HCT116 (cell line): ENCODE measurements at regions not wholly inside any gene's neighbourhood (a gene's known extent, or its start where the extent isn't known, plus 50 kb on each side); places are given as distances from the start of the nearest gene placed in this dataset.

Experiments used
- ATAC-seq: fragments of 200-7000 bp; cut with Tn5 transposase; 2 replicates; pipeline ENCODE4 v1.9.1; 2020; ENCODE audit warnings: mild to moderate bottlenecking, moderate library complexity
- BruUV-seq: library from RNA; stranded (reverse); fragments of 400-500 nt; replicated peaks from 2 replicates; lab custom pipeline; 2021; lab: Mats Ljungman, UMichigan
- CTCF ChIA-PET: fragments of 300-600 bp; sonication (Branson Sonifier 250); formaldehyde crosslinking; loops from one replicate; lab custom pipeline; 2021; ENCODE audit warnings: antibody characterized with exemption; lab: Charles Lee
- POLR2A ChIA-PET: fragments of 300-600, 350-600 bp; sonication (Branson Sonifier 250); formaldehyde crosslinking; loops from one replicate; lab custom pipeline; 2021; ENCODE audit warnings: antibody characterized with exemption; lab: Charles Lee
- RAD21 ChIA-PET, 2 experiments: fragments of 300-600 bp; sonication (Branson Sonifier 250); formaldehyde crosslinking; loops; one replicate each; lab custom pipeline; 2023; ENCODE audit warnings: low total read pairs in 2 of 2; ENCODE audit not compliant: uncharacterized antibody in 2 of 2, unreplicated experiment in 2 of 2, low non-redundant PET in 1 of 2; lab: Charles Lee
- DNase-seq: peaks from one replicate; pipeline ENCODE4 v3.0.0-alpha.2; 2010; ENCODE audit warnings: low read depth, low spot score
- H2AFZ ChIP-seq: fragments of 200-600 bp; shearing (Covaris generic), sonication (generic); 2 replicates; pipeline ENCODE4 v1.6.1; 2017; ENCODE audit warnings: low read depth, mixed run types, mixed read lengths, antibody characterized with exemption, low read length; ENCODE audit not compliant: poor library complexity, severe bottlenecking
- H3K27ac ChIP-seq: 2 replicates; pipeline ENCODE4 v1.5.1; 2012; ENCODE audit warnings: low read depth, low read length
- H3K27me3 ChIP-seq: fragments of 200-600 bp; sonication (generic); 2 replicates; pipeline ENCODE4 v1.6.1; 2016; ENCODE audit warnings: mixed run types, low read length, mixed read lengths; ENCODE audit not compliant: insufficient read depth
- H3K36me3 ChIP-seq, 2 experiments: fragments of 200-500 bp in 1 of 2; fragments of 200-600 bp in 1 of 2; sonication (Bioruptor generic) in 1 of 2; sonication (generic) in 1 of 2; 2 replicates each; pipeline versions ENCODE4 v1.5.1 to v1.6.1; 2014 to 2016; ENCODE audit warnings: low read length in 2 of 2, inconsistent platforms in 1 of 2, mixed read lengths in 1 of 2, mixed run types in 1 of 2; ENCODE audit not compliant: insufficient read depth in 2 of 2, control insufficient read depth in 1 of 2
- H3K4me1 ChIP-seq, 2 experiments: fragments of 200-600 bp in 1 of 2; sonication (generic) in 1 of 2; 2 replicates each; pipeline versions ENCODE4 v1.5.1 to v1.6.1; 2012 to 2017; ENCODE audit warnings: low read length in 2 of 2, inconsistent platforms in 1 of 2, mild to moderate bottlenecking in 1 of 2, mixed read lengths in 1 of 2, mixed run types in 1 of 2, moderate library complexity in 1 of 2; ENCODE audit not compliant: insufficient read depth in 2 of 2, control insufficient read depth in 1 of 2
- H3K4me2 ChIP-seq: fragments of 200-600 bp; sonication (generic); 2 replicates; pipeline ENCODE4 v1.6.1; 2017; ENCODE audit warnings: mixed run types, low read length, mixed read lengths
- H3K4me3 ChIP-seq, 2 experiments: fragments of 200-600 bp in 1 of 2; sonication (generic) in 1 of 2; replicated peaks in 1 of 2; 2 replicates each; pipeline ENCODE4 v1.5.1; 2011 to 2016; ENCODE audit warnings: low read length in 2 of 2, control low read depth in 1 of 2, low read depth in 1 of 2, mild to moderate bottlenecking in 1 of 2, mixed read lengths in 1 of 2, mixed run types in 1 of 2
- H3K79me2 ChIP-seq: fragments of 200-600 bp; sonication (generic); 2 replicates; pipeline ENCODE4 v1.6.1; 2017; ENCODE audit warnings: mild to moderate bottlenecking, mixed run types, low read length, moderate library complexity, mixed read lengths; ENCODE audit not compliant: insufficient read depth
- H3K9ac ChIP-seq: fragments of 200-600 bp; sonication (generic); 2 replicates; pipeline ENCODE4 v1.6.1; 2016; ENCODE audit warnings: low read length, mixed read lengths
- H3K9me2 ChIP-seq: fragments of 200-600 bp; sonication (generic), shearing (Covaris generic); 2 replicates; pipeline ENCODE4 v1.6.1; 2017; ENCODE audit warnings: mixed run types, mild to moderate bottlenecking, moderate library complexity; ENCODE audit not compliant: insufficient read depth
- H3K9me3 ChIP-seq, 2 experiments: fragments of 200-500 bp in 1 of 2; fragments of 200-600 bp in 1 of 2; sonication (Bioruptor generic) in 1 of 2; sonication (generic) in 1 of 2; 2 replicates each; pipeline ENCODE4 v1.6.1; 2014 to 2017; ENCODE audit warnings: low read length in 2 of 2, mixed read lengths in 2 of 2, inconsistent platforms in 1 of 2, low read depth in 1 of 2, mild to moderate bottlenecking in 1 of 2, mixed run types in 1 of 2, moderate library complexity in 1 of 2; ENCODE audit not compliant: control insufficient read depth in 1 of 2, insufficient read depth in 1 of 2
- H4K20me1 ChIP-seq: fragments of 200-600 bp; sonication (generic), shearing (Covaris generic); 2 replicates; pipeline ENCODE4 v1.6.1; 2017; ENCODE audit warnings: mixed run types, mild to moderate bottlenecking, moderate library complexity; ENCODE audit not compliant: insufficient read depth
- ATF3 ChIP-seq: IDR thresholded peaks from 2 replicates; pipeline ENCODE4 v1.6.1; 2012
- CBX3 ChIP-seq: IDR thresholded peaks from 2 replicates; pipeline ENCODE4 v1.6.1; 2012; ENCODE audit warnings: low read depth
- CEBPB ChIP-seq: IDR thresholded peaks from 2 replicates; pipeline ENCODE4 v1.6.1; 2012; ENCODE audit warnings: low read depth
- CTCF ChIP-seq, 3 experiments: fragments of 200-600 bp in 1 of 3; sonication (generic) in 1 of 3; IDR thresholded peaks in 2 of 3; conservative IDR thresholded peaks in 1 of 3; 2 replicates each; pipeline ENCODE4 v1.5.1; 2012 to 2017; ENCODE audit warnings: low read depth in 2 of 3, low read length in 2 of 3, antibody characterized with exemption in 1 of 3, borderline replicate concordance in 1 of 3, control low read depth in 1 of 3, mild to moderate bottlenecking in 1 of 3, mixed read lengths in 1 of 3, mixed run types in 1 of 3, moderate library complexity in 1 of 3; ENCODE audit not compliant: insufficient read depth in 1 of 3
- EGR1 ChIP-seq: IDR thresholded peaks from 2 replicates; pipeline ENCODE4 v1.6.1; 2012; ENCODE audit warnings: low read depth
- ELF1 ChIP-seq: IDR thresholded peaks from 2 replicates; pipeline ENCODE4 v1.6.1; 2012; ENCODE audit warnings: low read depth, borderline replicate concordance
- EZH2 ChIP-seq: fragments of 200-600 bp; sonication (generic); IDR thresholded peaks from 2 replicates; pipeline ENCODE4 v1.6.1; 2017; ENCODE audit warnings: antibody characterized with exemption, mixed run types
- EZH2phosphoT487 ChIP-seq: fragments of 200-600 bp; IDR thresholded peaks from 2 replicates; pipeline ENCODE4 v1.6.1; 2018; ENCODE audit warnings: antibody characterized with exemption, borderline replicate concordance
- JUND ChIP-seq: IDR thresholded peaks from 2 replicates; pipeline ENCODE4 v1.6.1; 2012
- MAX ChIP-seq: IDR thresholded peaks from 2 replicates; pipeline ENCODE4 v1.6.1; 2012
- POLR2AphosphoS5 ChIP-seq: IDR thresholded peaks from 2 replicates; pipeline ENCODE4 v1.6.1; 2011; ENCODE audit warnings: mild to moderate bottlenecking, low read depth, low read length, moderate library complexity
- RAD21 ChIP-seq: IDR thresholded peaks from 2 replicates; pipeline ENCODE4 v1.6.1; 2012; ENCODE audit warnings: low read depth, mild to moderate bottlenecking
- SIN3A ChIP-seq: IDR thresholded peaks from 2 replicates; pipeline ENCODE4 v1.6.1; 2012; ENCODE audit warnings: low read depth
- SP1 ChIP-seq: IDR thresholded peaks from 2 replicates; pipeline ENCODE4 v1.6.1; 2012; ENCODE audit warnings: low read depth
- SRF ChIP-seq: IDR thresholded peaks from 2 replicates; pipeline ENCODE4 v1.6.1; 2012; ENCODE audit warnings: low read depth
- ZBTB33 ChIP-seq: IDR thresholded peaks from 2 replicates; pipeline ENCODE4 v1.6.1; 2011; ENCODE audit warnings: mild to moderate bottlenecking, low read length, moderate library complexity; ENCODE audit not compliant: insufficient replicate concordance; ENCODE audit errors: extremely low read depth
- ZNF274 ChIP-seq: fragments of 200-500 bp; sonication (Bioruptor generic); IDR thresholded peaks from 2 replicates; pipeline ENCODE4 v1.6.1; 2014; ENCODE audit warnings: mild to moderate bottlenecking, low read depth, low read length, inconsistent platforms
- intact Hi-C: fragments of 100-400 bp; cut with micrococcal nuclease; formaldehyde crosslinking; loops from 2 replicates; pipeline ENCODE4 v1.10.0; 2022

GRCh38 chr2:16215902-16216557 is 275.7 kb downstream of the MYCN start:
- Histone ChIP-seq H3K9me3 (no peaks in the 10 kb centered on the region), H3K4me2 (no peak overlapping the region), H3K79me2 (no peaks in the 10 kb centered on the region), H3K36me3 (no peaks in the 10 kb centered on the region), H3K9ac (no peak overlapping the region), H3K4me3 (no peak overlapping the region), H3K27ac (no peak overlapping the region), H3K27me3 (no peaks in the 10 kb centered on the region; the same call in 1 of the 2 replicates), H3K4me1 (no peaks in the 10 kb centered on the region), H4K20me1 (no peaks in the 10 kb centered on the region), H3K9me2 (no peaks in the 10 kb centered on the region)
- intact Hi-C loops, result no loop called here
- ChIA-PET POLR2A (no interaction called here), RAD21 (no interaction called here)
- BruUV-seq, result no TSS peak
- TF ChIP-seq ZNF274, result no peak
- no peak for TF ChIP-seq EZH2
- TF ChIP-seq SP1, result no peak
- TF ChIP-seq ATF3, result no peak
- TF ChIP-seq EZH2phosphoT487, result no peak
- TF ChIP-seq SIN3A, result no peak
- no peak for TF ChIP-seq RAD21
- TF ChIP-seq MAX, result no peak
- no peak for TF ChIP-seq SRF
- TF ChIP-seq, all 23 proteins: peak for 0
- CTCF ChIA-PET, result no interaction called here
- ATAC-seq (no peak), DNase-seq (no peak)
- H2AFZ ChIP-seq, result no peak overlapping the region

GRCh38 chr2:16214861-16215260 is 274.5 kb downstream of the MYCN start:
- Histone ChIP-seq H2AFZ (no peak overlapping the region), H3K36me3 (no peaks in the 10 kb centered on the region), H3K4me1 (no peaks in the 10 kb centered on the region), H3K4me3 (no peak overlapping the region), H3K4me2 (no peak overlapping the region), H4K20me1 (no peaks in the 10 kb centered on the region), H3K79me2 (no peaks in the 10 kb centered on the region), H3K27me3 (no peaks in the 10 kb centered on the region; the same call in 1 of the 2 replicates), H3K9me3 (no peaks in the 10 kb centered on the region), H3K9me2 (no peaks in the 10 kb centered on the region), H3K27ac (no peak overlapping the region), H3K9ac (no peak overlapping the region)
- ChIA-PET POLR2A (no interaction called here), CTCF (no interaction called here), RAD21 (no interaction called here)
- no TSS peak for BruUV-seq
- intact Hi-C loops, result no loop called here
- no peak for ATAC-seq
- DNase-seq, result no peak
- TF ChIP-seq SIN3A (no peak), ELF1 (no peak), EGR1 (no peak), CTCF (IDR thresholded peaks at IDR 0.05 in 2 of 3, conservative IDR thresholded peaks at IDR 0.05 in 1 of 3; ENCODE audit: borderline replicate concordance in 1 of 3, insufficient read depth in 1 of 3, low read depth in 2 of 3, low read length in 2 of 3) (no peak), JUND (no peak), CBX3 (no peak), POLR2AphosphoS5 (no peak), ZBTB33 (no peak), CEBPB (no peak), ZNF274 (no peak), EZH2phosphoT487 (no peak), ATF3 (no peak), EZH2 (no peak), RAD21 (no peak)
